Neural progenitor cell (in vitro differentiated cells): ENCODE measurements at regions not wholly inside any gene's neighbourhood (a gene's known extent, or its start where the extent isn't known, plus 50 kb on each side); places are given as distances from the start of the nearest gene placed in this dataset.

Experiments used
- EZH2 ChIP-seq: fragments of 200-600 bp; sonication (generic); IDR thresholded peaks from 2 replicates; pipeline ENCODE4 v1.6.1; 2017; ENCODE audit warnings: antibody characterized with exemption, mild to moderate bottlenecking, moderate library complexity
- EZH2phosphoT487 ChIP-seq: fragments of 200-600 bp; sonication (generic); IDR thresholded peaks from 2 replicates; pipeline ENCODE4 v1.6.1; 2017; ENCODE audit warnings: antibody characterized with exemption
- TF ChIP-seq, protein P1 (sequence below): fragments of 200-600 bp; sonication (generic); IDR thresholded peaks from 2 replicates; pipeline ENCODE4 v1.5.1; 2017; ENCODE audit warnings: antibody characterized with exemption, mild to moderate bottlenecking

DNA sequence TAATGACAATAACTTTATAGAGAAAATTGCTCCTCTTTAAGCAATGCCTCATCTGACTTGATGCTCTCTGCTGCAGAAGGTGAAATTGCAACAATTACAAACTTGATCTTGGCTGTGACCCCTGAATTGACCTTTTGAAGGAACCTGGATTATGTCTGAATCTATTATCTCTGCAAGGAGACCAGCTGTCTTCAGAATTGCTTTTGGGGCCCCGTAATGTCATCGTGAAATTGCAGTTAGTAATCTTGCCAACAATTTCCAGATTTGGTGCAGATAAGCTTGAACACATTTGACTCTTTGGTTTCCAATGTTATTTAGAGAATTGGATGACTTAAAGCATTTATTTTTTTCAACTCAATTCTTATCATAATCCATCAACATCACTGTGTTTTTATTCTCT lies 520.6 kb downstream of the CCSER2 start:
- TF ChIP-seq, protein P1, sequence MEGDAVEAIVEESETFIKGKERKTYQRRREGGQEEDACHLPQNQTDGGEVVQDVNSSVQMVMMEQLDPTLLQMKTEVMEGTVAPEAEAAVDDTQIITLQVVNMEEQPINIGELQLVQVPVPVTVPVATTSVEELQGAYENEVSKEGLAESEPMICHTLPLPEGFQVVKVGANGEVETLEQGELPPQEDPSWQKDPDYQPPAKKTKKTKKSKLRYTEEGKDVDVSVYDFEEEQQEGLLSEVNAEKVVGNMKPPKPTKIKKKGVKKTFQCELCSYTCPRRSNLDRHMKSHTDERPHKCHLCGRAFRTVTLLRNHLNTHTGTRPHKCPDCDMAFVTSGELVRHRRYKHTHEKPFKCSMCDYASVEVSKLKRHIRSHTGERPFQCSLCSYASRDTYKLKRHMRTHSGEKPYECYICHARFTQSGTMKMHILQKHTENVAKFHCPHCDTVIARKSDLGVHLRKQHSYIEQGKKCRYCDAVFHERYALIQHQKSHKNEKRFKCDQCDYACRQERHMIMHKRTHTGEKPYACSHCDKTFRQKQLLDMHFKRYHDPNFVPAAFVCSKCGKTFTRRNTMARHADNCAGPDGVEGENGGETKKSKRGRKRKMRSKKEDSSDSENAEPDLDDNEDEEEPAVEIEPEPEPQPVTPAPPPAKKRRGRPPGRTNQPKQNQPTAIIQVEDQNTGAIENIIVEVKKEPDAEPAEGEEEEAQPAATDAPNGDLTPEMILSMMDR, result no peak
- no peak for TF ChIP-seq EZH2
- no peak for TF ChIP-seq EZH2phosphoT487
